ENCODE measurements at regions not wholly inside any gene's neighbourhood (a gene's known extent, or its start where the extent isn't known, plus 50 kb on each side); places are given as distances from the start of the nearest gene placed in this dataset.
"Not testable (repeated sequence)": the region's sequence is repeated elsewhere in the genome, so short reads cannot be mapped to it uniquely, and the experiment has no call there.

- no peak for DNase-seq
Observed at GRCh38 chr5:60546207-60546606, 153.8 kb downstream of the DEPDC1B start.

GRCh38 chr5:60545551-60545950 lies 154.4 kb downstream of the DEPDC1B start:
- no peak for DNase-seq

- DNase-seq, result no peak
Observed at GRCh38 chr5:60544142-60544541, 155.8 kb downstream of the DEPDC1B start.

GRCh38 chr5:60541980-60542379 lies 158.0 kb downstream of the DEPDC1B start:
- DNase-seq, result no peak

GRCh38 chr5:60540856-60541805 lies 158.8 kb downstream of the DEPDC1B start:
- no peak for DNase-seq

- no peak for DNase-seq
Observed at GRCh38 chr5:60538955-60539866, 160.8 kb downstream of the DEPDC1B start.

- no peak for DNase-seq
Observed at GRCh38 chr5:60538426-60538825, 161.5 kb downstream of the DEPDC1B start.

- DNase-seq, result no peak
Observed at GRCh38 chr5:60535951-60536350, 164.0 kb downstream of the DEPDC1B start.

- DNase-seq, result no peak
Observed at GRCh38 chr5:60535198-60535597, 164.8 kb downstream of the DEPDC1B start.

GRCh38 chr5:60533789-60534188 lies 166.2 kb downstream of the DEPDC1B start:
- DNase-seq, result no peak

GRCh38 chr5:60532796-60533195 lies 167.2 kb downstream of the DEPDC1B start:
- DNase-seq, result not testable (repeated sequence)

- not testable (repeated sequence) for DNase-seq
Observed at GRCh38 chr5:60530144-60530848, 169.7 kb downstream of the DEPDC1B start.

- DNase-seq, result no peak
Observed at GRCh38 chr5:60529001-60529400, 171.0 kb downstream of the DEPDC1B start.

GRCh38 chr5:60527072-60527471 lies 172.9 kb downstream of the DEPDC1B start:
- no peak for DNase-seq

- DNase-seq, result no peak
Observed at GRCh38 chr5:60526336-60526875, 173.6 kb downstream of the DEPDC1B start.

GRCh38 chr5:60522292-60522905 lies 177.6 kb downstream of the DEPDC1B start:
- no peak for DNase-seq

- no peak for DNase-seq
Observed at GRCh38 chr5:60521376-60522291, 178.3 kb downstream of the DEPDC1B start.

- DNase-seq, result no peak
Observed at GRCh38 chr5:60520451-60521227, 179.3 kb downstream of the DEPDC1B start.

- DNase-seq, result no peak
Observed at GRCh38 chr5:60519372-60519771, 180.6 kb downstream of the DEPDC1B start.

- no peak for DNase-seq
Observed at GRCh38 chr5:60517850-60518249, 182.1 kb downstream of the DEPDC1B start.
